Stimulated activated CD8-positive, alpha-beta memory T cell treated with anti-CD3 and anti-CD28 coated beads, Interleukin-12 subunit alpha, Interleukin-12 subunit beta, amount 100 ng/mL, for 4 hours (primary cell): ENCODE measurements at regions not wholly inside any gene's neighbourhood (a gene's known extent, or its start where the extent isn't known, plus 50 kb on each side); places are given as distances from the start of the nearest gene placed in this dataset.

Experiments
- DNase-seq: peaks from one replicate; pipeline ENCODE4 v3.0.0-alpha.2; 2020; ENCODE audit warnings: low read depth

GRCh38 chr6:167643223-167643622 lies 183.5 kb upstream of the AFDN start:
- DNase-seq: no peak

GRCh38 chr6:167643716-167644115 lies 183.0 kb upstream of the AFDN start:
- no peak for DNase-seq

DNA sequence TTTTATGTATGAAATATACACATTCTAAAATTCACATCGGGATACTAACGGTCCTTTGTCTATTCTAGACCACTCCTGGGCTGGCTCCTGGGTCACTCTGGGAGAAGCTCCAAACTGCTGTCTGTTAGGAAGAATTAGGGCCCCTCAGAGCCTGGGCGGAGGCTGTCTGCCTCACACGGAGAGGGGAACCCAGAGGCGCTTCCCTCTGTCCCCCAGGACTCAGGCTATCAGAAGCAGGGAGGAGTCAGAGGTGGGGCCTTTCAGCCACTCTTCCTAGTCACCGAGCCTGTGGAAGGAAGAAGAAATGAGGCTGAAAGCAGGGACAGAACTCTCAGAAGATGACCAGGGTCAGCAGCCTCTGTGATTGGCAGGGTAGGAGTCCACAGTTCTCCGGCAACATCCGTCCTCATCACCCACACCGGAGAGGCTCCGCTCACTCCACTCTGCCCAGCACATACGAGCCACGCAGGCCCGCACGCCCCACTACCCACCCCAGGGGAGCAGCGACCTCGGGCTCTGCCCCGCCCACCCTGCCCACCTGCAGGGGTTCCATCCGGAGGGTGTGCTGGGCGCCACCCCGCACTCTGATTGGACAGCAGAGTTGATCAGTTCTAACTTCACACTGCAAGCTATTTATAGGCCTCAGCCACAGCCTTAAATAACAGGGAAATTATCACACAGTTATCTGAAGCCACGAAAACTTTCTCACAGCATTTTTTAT lies 182.1 kb upstream of the AFDN start:
- no peak for DNase-seq

- DNase-seq: no peak
These were observed 181.3 kb upstream of the AFDN start for GRCh38 chr6:167645368-167645767.

GRCh38 chr6:167647306-167647705 lies 179.4 kb upstream of the AFDN start:
- DNase-seq: no peak

- DNase-seq: no peak
These were observed 178.8 kb upstream of the AFDN start for GRCh38 chr6:167647737-167648470.

DNA sequence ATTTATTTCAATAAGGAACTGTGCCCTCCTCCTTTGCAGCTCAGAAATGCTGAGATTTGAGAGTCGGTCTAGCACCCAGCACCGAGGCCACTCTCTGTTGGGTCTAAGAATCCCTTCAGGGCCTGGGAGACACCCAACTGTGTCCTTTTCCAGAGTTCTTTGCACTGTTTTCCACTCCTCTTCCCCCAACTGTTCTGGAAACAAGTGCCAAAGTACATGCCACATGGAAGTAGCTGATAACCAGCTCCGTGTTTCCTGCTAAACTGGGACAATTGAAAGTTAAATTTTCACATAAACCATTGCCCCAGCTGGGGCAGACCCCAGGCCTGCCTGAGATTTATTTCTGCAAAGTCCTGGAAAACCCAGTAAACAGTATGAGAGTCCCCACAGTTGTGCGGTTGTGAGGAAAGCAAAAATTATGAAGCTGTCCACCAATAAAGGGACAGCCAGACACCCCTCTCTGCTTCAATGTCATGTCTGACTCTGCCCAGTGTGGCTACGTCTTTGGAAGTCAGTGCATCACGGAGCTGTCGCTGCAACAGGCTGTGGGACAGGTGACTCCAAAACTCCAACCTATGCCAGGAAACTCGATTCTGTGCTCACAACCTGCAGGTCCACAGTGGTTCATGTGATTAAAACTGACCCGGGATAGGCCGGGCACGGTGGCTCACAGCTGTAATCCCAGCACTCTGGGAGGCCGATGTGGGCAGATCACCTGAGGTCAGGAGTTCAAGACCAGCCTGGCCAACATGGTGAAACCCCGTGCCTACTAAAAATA lies 178.0 kb upstream of the AFDN start:
- DNase-seq: no peak

DNA sequence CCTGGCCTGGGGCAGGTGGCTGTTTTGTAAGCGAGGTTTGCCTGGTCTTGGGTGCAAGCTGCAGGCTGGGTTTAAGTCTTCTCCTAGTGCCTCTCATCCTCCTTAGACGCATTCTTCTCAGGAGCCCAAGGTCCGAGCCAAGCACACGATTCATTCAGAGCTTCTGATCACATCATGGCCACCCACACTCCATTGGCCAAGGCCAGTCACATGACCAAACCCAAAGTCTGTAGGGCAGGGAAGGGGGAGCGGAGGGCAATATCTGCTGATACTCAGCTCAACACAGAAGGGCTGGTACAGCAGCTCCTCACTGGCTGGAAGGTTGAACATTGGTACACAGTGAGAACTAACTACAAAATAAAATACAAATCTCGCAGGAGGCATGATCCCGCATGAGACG lies 177.2 kb upstream of the AFDN start:
- no peak for DNase-seq

- no peak for DNase-seq
These were observed 175.9 kb upstream of the AFDN start for GRCh38 chr6:167650730-167651317.

GRCh38 chr6:167651318-167652041 lies 175.2 kb upstream of the AFDN start:
- no peak for DNase-seq

GRCh38 chr6:167652042-167652700 lies 174.5 kb upstream of the AFDN start:
- no peak for DNase-seq

- no peak for DNase-seq
These were observed 174.0 kb upstream of the AFDN start for GRCh38 chr6:167652701-167653095.

DNA sequence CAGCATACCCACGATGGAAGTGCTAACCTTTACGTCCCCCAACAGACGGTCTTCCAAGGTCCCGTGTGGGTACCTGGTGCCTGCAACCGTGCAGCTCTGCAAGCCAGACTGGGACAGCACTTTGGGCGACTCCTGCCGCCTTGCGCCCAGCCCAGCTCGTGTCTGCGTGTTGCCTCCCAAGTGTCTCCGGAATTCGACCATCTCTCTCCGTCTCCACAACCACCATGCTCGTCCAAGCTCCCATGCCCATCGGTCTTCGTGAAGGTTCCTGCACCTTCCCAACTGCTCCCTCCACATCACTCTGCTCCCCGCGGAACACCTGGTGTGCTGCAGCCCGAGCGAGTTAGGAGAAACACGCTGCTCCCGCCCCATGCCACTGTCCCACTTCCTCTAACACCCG lies 173.2 kb upstream of the AFDN start:
- no peak for DNase-seq

- no peak for DNase-seq
These were observed 172.3 kb upstream of the AFDN start for GRCh38 chr6:167654389-167654788.

- no peak for DNase-seq
These were observed 171.4 kb upstream of the AFDN start for GRCh38 chr6:167655174-167655821.

GRCh38 chr6:167658106-167658505 lies 168.6 kb upstream of the AFDN start:
- DNase-seq: no peak

DNA sequence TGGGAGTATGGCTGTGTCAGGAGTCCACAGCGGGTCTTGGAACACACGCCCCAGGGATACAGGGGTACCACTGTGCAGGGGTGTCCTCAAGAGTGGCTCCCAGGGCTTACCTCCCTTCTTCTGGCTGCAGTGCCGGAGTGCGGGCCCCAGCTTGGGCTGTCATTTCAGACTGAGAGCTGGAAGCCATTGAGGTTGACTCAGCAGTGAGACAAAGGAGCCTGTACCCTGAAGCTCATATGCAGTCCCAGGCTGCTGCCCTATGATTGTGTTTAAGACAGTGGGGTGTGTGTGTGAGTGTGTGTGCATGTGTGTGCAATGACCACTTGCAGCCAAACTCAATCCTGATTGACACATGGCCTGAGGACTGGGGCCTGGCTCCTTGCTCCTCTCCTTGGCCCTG lies 167.7 kb upstream of the AFDN start:
- DNase-seq: no peak

DNA sequence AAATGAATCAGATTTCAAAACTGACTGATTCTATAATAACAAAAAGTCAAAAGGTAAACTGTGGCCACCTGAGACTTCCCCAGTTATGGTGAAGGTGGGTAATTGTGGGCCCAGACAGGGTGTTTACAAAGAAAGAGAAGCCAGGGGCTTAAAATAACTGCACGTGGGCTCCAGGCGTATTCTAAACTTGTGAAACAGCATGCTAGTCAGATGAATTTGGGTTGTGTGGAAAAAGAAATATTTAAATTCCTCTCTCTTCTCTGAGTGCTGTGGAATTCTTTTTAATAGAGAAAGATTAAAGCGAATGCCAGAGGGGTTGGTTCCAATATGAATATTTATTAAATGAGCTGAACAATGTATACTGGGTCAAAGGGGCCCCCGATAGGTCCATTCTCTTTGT lies 166.3 kb upstream of the AFDN start:
- no peak for DNase-seq

- no peak for DNase-seq
These were observed 165.7 kb upstream of the AFDN start for GRCh38 chr6:167660944-167661551.

GRCh38 chr6:167661552-167662044 lies 165.1 kb upstream of the AFDN start:
- DNase-seq: no peak
